ENCODE measurements at regions not wholly inside any gene's neighbourhood (a gene's known extent, or its start where the extent isn't known, plus 50 kb on each side); places are given as distances from the start of the nearest gene placed in this dataset.

DNA sequence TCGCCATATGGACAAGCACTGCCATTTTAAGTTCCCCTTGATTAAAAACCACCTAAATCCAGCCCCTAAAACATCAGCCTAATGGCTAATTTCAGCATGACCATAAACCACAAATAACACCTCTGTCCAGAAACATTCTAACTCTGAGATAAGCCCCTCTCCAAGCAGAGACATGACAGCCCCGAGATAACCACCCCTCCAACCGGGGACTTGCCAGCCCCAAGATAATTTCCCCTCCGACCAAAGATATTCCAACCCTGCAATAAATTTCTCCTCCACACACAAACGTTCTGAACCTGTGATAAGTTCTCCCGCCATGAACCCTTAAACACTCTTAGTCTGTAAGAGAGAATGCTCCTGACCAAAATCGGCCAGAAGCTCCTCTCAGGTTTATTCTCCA is 586.8 kb downstream of the EDEM1 start (continued):
- TF ChIP-seq, protein P1, sequence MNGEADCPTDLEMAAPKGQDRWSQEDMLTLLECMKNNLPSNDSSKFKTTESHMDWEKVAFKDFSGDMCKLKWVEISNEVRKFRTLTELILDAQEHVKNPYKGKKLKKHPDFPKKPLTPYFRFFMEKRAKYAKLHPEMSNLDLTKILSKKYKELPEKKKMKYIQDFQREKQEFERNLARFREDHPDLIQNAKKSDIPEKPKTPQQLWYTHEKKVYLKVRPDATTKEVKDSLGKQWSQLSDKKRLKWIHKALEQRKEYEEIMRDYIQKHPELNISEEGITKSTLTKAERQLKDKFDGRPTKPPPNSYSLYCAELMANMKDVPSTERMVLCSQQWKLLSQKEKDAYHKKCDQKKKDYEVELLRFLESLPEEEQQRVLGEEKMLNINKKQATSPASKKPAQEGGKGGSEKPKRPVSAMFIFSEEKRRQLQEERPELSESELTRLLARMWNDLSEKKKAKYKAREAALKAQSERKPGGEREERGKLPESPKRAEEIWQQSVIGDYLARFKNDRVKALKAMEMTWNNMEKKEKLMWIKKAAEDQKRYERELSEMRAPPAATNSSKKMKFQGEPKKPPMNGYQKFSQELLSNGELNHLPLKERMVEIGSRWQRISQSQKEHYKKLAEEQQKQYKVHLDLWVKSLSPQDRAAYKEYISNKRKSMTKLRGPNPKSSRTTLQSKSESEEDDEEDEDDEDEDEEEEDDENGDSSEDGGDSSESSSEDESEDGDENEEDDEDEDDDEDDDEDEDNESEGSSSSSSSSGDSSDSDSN (IDR thresholded peaks at IDR 0.05; ENCODE audit: borderline replicate concordance in 1 of 2, low read depth in 2 of 2, low read length in 2 of 2): 0 out of 4 replicates have a peak, but pooled peaks of 1 of the 2 experiments have one; percentile 37
- TF ChIP-seq, protein P2, sequence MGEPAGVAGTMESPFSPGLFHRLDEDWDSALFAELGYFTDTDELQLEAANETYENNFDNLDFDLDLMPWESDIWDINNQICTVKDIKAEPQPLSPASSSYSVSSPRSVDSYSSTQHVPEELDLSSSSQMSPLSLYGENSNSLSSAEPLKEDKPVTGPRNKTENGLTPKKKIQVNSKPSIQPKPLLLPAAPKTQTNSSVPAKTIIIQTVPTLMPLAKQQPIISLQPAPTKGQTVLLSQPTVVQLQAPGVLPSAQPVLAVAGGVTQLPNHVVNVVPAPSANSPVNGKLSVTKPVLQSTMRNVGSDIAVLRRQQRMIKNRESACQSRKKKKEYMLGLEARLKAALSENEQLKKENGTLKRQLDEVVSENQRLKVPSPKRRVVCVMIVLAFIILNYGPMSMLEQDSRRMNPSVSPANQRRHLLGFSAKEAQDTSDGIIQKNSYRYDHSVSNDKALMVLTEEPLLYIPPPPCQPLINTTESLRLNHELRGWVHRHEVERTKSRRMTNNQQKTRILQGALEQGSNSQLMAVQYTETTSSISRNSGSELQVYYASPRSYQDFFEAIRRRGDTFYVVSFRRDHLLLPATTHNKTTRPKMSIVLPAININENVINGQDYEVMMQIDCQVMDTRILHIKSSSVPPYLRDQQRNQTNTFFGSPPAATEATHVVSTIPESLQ (CRISPR knock-in tag; IDR thresholded peaks at IDR 0.05): no peak
- TF ChIP-seq TCF3 (CRISPR knock-in tag; IDR thresholded peaks at IDR 0.05) (peak; percentile 77), ZKSCAN3 (CRISPR knock-in tag; IDR thresholded peaks at IDR 0.05) (no peak), DACH1 (IDR thresholded peaks at IDR 0.05; ENCODE audit: partially characterized antibody) (peak; percentile 84), NONO (IDR thresholded peaks at IDR 0.05; ENCODE audit: low read depth in 2 of 2, low read length in 1 of 2) (no peak)
- TF ChIP-seq, protein P3, sequence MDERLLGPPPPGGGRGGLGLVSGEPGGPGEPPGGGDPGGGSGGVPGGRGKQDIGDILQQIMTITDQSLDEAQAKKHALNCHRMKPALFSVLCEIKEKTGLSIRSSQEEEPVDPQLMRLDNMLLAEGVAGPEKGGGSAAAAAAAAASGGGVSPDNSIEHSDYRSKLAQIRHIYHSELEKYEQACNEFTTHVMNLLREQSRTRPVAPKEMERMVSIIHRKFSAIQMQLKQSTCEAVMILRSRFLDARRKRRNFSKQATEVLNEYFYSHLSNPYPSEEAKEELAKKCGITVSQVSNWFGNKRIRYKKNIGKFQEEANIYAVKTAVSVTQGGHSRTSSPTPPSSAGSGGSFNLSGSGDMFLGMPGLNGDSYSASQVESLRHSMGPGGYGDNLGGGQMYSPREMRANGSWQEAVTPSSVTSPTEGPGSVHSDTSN (CRISPR knock-in tag; IDR thresholded peaks at IDR 0.05; ENCODE audit: low read depth): no peak
- TF ChIP-seq, protein P3 (tag; conservative IDR thresholded peaks at IDR 0.05; ENCODE audit: low read depth): peak; percentile 36
